ENCODE measurements at regions not wholly inside any gene's neighbourhood (a gene's known extent, or its start where the extent isn't known, plus 50 kb on each side); places are given as distances from the start of the nearest gene placed in this dataset.

DNA sequence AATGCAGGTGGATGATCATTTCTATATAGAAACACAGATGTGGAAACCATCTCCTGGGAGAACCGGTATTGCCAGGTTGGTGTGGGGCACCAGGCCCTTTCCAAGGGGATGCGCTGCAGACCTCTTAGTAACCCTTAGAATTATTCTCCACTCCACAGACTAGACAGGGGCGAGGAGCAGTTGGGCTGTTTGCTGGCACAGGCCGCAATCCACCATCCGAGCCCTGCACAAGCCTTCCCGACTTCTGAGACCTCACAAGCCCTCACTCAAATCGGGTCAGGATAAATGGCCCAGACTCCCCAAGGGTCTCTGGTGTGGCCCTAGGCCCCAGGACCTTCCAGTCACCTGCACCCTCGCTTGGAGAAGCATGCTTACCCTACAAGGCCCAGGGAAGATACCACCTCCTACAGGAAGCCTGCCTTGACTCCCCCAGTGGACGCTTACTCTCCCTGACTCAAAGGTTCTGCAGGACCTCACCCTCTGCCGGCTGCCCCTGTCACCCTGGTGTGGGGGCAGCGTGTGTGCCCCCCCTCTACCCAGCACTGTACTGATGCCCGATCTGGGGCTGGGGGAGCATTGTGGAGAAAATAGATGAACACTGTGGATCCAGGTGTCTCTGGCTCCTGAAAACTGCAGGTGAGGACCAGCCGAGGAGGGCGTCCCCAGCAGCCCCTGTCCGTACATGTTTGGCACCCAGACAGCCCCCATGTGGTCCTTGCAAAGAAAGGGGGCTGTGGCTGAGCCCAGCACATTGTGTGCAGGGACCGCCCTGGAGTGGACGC lies 49.8 kb upstream of the ACSF3 start:
- no peak overlapping the region for H3K9ac ChIP-seq
- H3K4me1 ChIP-seq (ENCODE audit: low read depth, poor library complexity, severe bottlenecking): no peaks in the 10 kb centered on the region
- no peak overlapping the region for H2AFZ ChIP-seq (ENCODE audit: low read depth)
- H3K4me2 ChIP-seq: no peak overlapping the region
- no peak overlapping the region for H3K4me3 ChIP-seq (IDR thresholded peaks at IDR 0.05; ENCODE audit: insufficient read depth, low read depth, low read length)
- H3K27me3 ChIP-seq (ENCODE audit: insufficient read depth, low read depth): peaks cover 79% of the 10 kb centered on the region
- no peak for TF ChIP-seq CTCF (conservative IDR thresholded peaks at IDR 0.05; ENCODE audit: low read depth, low read length)
- H3K27ac ChIP-seq: no peak overlapping the region
- no peaks in the 10 kb centered on the region for H4K20me1 ChIP-seq (ENCODE audit: insufficient read depth)
- no peaks in the 10 kb centered on the region for H3K36me3 ChIP-seq (ENCODE audit: insufficient read depth)
- H3K79me2 ChIP-seq (ENCODE audit: insufficient read depth, low read depth): no peaks in the 10 kb centered on the region

Measured in KMS-11 (cell line).